SU-DHL-6 (cell line): ENCODE measurements at regions not wholly inside any gene's neighbourhood (a gene's known extent, or its start where the extent isn't known, plus 50 kb on each side); places are given as distances from the start of the nearest gene placed in this dataset.
"Not testable (repeated sequence)": the region's sequence is repeated elsewhere in the genome, so short reads cannot be mapped to it uniquely, and the experiment has no call there.

Experiments used
- H2AFZ ChIP-seq: fragments of 200-600 bp; sonication (generic); 2 replicates; pipeline ENCODE4 v1.6.1; 2014; ENCODE audit warnings: low read depth, mild to moderate bottlenecking, moderate library complexity, mixed read lengths, antibody characterized with exemption, low read length; ENCODE audit not compliant: severe bottlenecking
- H3F3A ChIP-seq: fragments of 200-600 bp; shearing (Covaris generic); 2 replicates; pipeline ENCODE4 v1.6.0; 2016; ENCODE audit warnings: antibody characterized with exemption, mild to moderate bottlenecking; ENCODE audit not compliant: insufficient read depth
- H3K27ac ChIP-seq: fragments of 200-600 bp; sonication (generic); 2 replicates; pipeline ENCODE4 v1.5.1; 2016; ENCODE audit warnings: low read depth, mild to moderate bottlenecking, low read length, moderate library complexity, mixed read lengths
- H3K27me3 ChIP-seq: fragments of 200-600 bp; sonication (generic), shearing (Covaris generic); 2 replicates; pipeline ENCODE4 v1.6.0; 2014; ENCODE audit warnings: mild to moderate bottlenecking, low read length
- H3K36me3 ChIP-seq: fragments of 200-600 bp; sonication (generic); 2 replicates; pipeline ENCODE4 v1.6.1; 2014; ENCODE audit warnings: mild to moderate bottlenecking, low read length, mixed read lengths
- H3K4me2 ChIP-seq: fragments of 300-600, 200-600 bp; shearing (Covaris generic), sonication (generic); 2 replicates; pipeline ENCODE4 v1.6.0; 2014; ENCODE audit warnings: low read length, low read depth, mild to moderate bottlenecking; ENCODE audit not compliant: poor library complexity, severe bottlenecking
- H3K4me3 ChIP-seq: fragments of 200-600 bp; sonication (generic); 2 replicates; pipeline ENCODE4 v1.5.1; 2014; ENCODE audit warnings: antibody characterized with exemption, low read length, mild to moderate bottlenecking, mixed read lengths; ENCODE audit not compliant: insufficient read depth, poor library complexity, severe bottlenecking
- H3K79me2 ChIP-seq: fragments of 200-600 bp; sonication (generic); 2 replicates; pipeline ENCODE4 v1.6.1; 2014; ENCODE audit warnings: mild to moderate bottlenecking, low read length, moderate library complexity; ENCODE audit not compliant: insufficient read depth
- H3K9ac ChIP-seq: fragments of 200-600 bp; sonication (generic); 2 replicates; pipeline ENCODE4 v1.7.0; 2014; ENCODE audit warnings: mild to moderate bottlenecking, low read length
- H3K9me2 ChIP-seq: fragments of 200-600 bp; sonication (generic); replicated peaks from 2 replicates; pipeline ENCODE4 v1.6.1; 2014; ENCODE audit warnings: low read length; ENCODE audit not compliant: insufficient read depth
- H3K9me3 ChIP-seq: fragments of 200-600 bp; sonication (generic); 2 replicates; pipeline ENCODE4 v1.6.1; 2014; ENCODE audit warnings: low read length, mixed read lengths; ENCODE audit not compliant: insufficient read depth
- H4K20me1 ChIP-seq: fragments of 200-600 bp; sonication (generic); 2 replicates; pipeline ENCODE4 v1.6.1; 2014; ENCODE audit warnings: low read depth, mild to moderate bottlenecking, antibody characterized with exemption, low read length, moderate library complexity, mixed read lengths
- CTCF ChIP-seq: fragments of 200-600 bp; sonication (generic); IDR thresholded peaks from one replicate; pipeline ENCODE4 v1.5.1; 2017; ENCODE audit warnings: antibody characterized with exemption, mild to moderate bottlenecking, low read length, moderate library complexity; ENCODE audit not compliant: insufficient read depth, poor library complexity, severe bottlenecking
- EZH2phosphoT487 ChIP-seq: fragments of 200-600 bp; sonication (generic), shearing (Covaris generic); conservative IDR thresholded peaks from 2 replicates; pipeline ENCODE4 v1.6.1; 2018; ENCODE audit warnings: mild to moderate bottlenecking, antibody characterized with exemption, low read length, moderate library complexity, mixed read lengths

- H3K9ac ChIP-seq = no peak overlapping the region
- H3K4me3 ChIP-seq = no peak overlapping the region
- no peak overlapping the region for H2AFZ ChIP-seq
- H4K20me1 ChIP-seq = no peaks in the 10 kb centered on the region
- H3K9me3 ChIP-seq = no peaks in the 10 kb centered on the region
- H3K27me3 ChIP-seq = no peaks in the 10 kb centered on the region
- no peak overlapping the region for H3K27ac ChIP-seq
- H3K9me2 ChIP-seq = no peaks in the 10 kb centered on the region
- no peaks in the 10 kb centered on the region for H3K79me2 ChIP-seq
- no peaks in the 10 kb centered on the region for H3K36me3 ChIP-seq
- H3K4me2 ChIP-seq = no peak overlapping the region
- H3F3A ChIP-seq = no peaks in the 10 kb centered on the region
- TF ChIP-seq CTCF (no peak), EZH2phosphoT487 (no peak)
These were observed 100.2 kb downstream of the FBXO8 start for GRCh38 chr4:174183259-174183658.

GRCh38 chr4:174181827-174182226, 101.6 kb downstream of the FBXO8 start:
- Histone ChIP-seq H3K79me2 (no peaks in the 10 kb centered on the region), H3K27me3 (no peaks in the 10 kb centered on the region), H3K4me2 (no peak overlapping the region), H3F3A (no peaks in the 10 kb centered on the region), H2AFZ (no peak overlapping the region), H4K20me1 (no peaks in the 10 kb centered on the region), H3K4me3 (no peak overlapping the region), H3K36me3 (no peaks in the 10 kb centered on the region), H3K9me2 (no peaks in the 10 kb centered on the region), H3K9ac (no peak overlapping the region), H3K27ac (no peak overlapping the region), H3K9me3 (no peaks in the 10 kb centered on the region)
- TF ChIP-seq CTCF = no peak
- TF ChIP-seq EZH2phosphoT487 = no peak

GRCh38 chr4:174177536-174177935, 105.9 kb downstream of the FBXO8 start:
- Histone ChIP-seq H3K36me3 (no peaks in the 10 kb centered on the region), H3K27me3 (no peaks in the 10 kb centered on the region), H2AFZ (no peak overlapping the region), H3K9ac (no peak overlapping the region), H3K4me2 (no peak overlapping the region), H3K27ac (no peak overlapping the region), H3F3A (no peaks in the 10 kb centered on the region), H4K20me1 (no peaks in the 10 kb centered on the region), H3K4me3 (no peak overlapping the region), H3K79me2 (no peaks in the 10 kb centered on the region), H3K9me3 (no peaks in the 10 kb centered on the region), H3K9me2 (no peaks in the 10 kb centered on the region)
- TF ChIP-seq EZH2phosphoT487 (no peak), CTCF (no peak)

- H3K4me2 ChIP-seq, H3K9me3 ChIP-seq, H3K79me2 ChIP-seq, H4K20me1 ChIP-seq, H3K4me3 ChIP-seq, H3K9ac ChIP-seq, H3K27me3 ChIP-seq, H3K36me3 ChIP-seq, H2AFZ ChIP-seq, H3K27ac ChIP-seq, H3F3A ChIP-seq, H3K9me2 ChIP-seq: not testable (repeated sequence)
These were observed 107.6 kb downstream of the FBXO8 start for GRCh38 chr4:174175836-174176235.
